ENCODE measurements at regions not wholly inside any gene's neighbourhood (a gene's known extent, or its start where the extent isn't known, plus 50 kb on each side); places are given as distances from the start of the nearest gene placed in this dataset.
"Not testable (repeated sequence)": the region's sequence is repeated elsewhere in the genome, so short reads cannot be mapped to it uniquely, and the experiment has no call there.

DNA sequence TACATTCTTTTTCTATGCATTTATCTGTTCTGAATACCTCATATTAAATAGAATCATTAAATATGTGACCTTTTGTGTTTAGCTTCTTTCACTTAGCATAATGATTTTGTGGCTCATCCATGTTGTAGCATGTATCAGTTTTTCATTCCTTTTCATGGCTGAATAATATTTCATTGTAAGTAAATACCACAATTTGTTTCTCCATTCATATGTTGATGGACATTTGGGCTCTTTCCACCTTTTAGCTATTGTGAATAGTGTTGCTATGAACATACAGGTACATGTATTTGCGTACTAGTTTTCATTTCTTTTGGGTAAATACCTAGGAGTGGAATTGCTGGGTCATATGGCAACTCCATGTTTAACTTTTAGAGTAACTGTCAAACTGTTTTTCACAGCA is 85.1 kb downstream of the GNL3L start:
- DNase-seq (ENCODE audit: low spot score): no peak
- Mint-ChIP-seq H3K27me3 (ENCODE audit: low read depth) (no peaks in the 10 kb centered on the region), H3K4me1 (ENCODE audit: low read depth) (no peaks in the 10 kb centered on the region), H3K36me3 (ENCODE audit: low read depth) (peaks cover 7% of the 10 kb centered on the region), H3K9me3 (peaks cover 30% of the 10 kb centered on the region), H3K4me3 (no peak overlapping the region), H3K27ac (no peak overlapping the region)

DNA sequence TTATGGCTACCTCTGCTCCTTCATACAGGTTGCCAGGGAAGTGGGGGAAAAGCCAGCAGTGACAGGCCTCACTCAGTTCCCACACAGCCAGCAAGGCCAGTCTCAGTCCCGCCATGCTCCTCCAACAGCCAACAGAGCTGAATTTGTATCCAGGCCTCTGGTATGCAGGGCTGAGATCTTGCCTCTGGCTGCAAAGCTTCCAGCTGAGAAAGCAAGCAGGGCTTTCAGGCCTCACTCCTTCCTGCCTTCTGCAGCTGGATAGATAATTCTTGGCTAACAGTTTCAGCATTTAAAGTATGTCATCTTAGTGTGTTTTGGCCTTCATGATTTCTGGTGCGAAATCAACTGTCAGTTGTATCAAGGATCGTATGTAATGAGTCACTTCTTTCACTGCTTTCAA is 103.6 kb downstream of the GNL3L start:
- peaks cover 26% of the 10 kb centered on the region for H3K9me3 Mint-ChIP-seq
- H3K4me3 Mint-ChIP-seq: no peak overlapping the region

DNA sequence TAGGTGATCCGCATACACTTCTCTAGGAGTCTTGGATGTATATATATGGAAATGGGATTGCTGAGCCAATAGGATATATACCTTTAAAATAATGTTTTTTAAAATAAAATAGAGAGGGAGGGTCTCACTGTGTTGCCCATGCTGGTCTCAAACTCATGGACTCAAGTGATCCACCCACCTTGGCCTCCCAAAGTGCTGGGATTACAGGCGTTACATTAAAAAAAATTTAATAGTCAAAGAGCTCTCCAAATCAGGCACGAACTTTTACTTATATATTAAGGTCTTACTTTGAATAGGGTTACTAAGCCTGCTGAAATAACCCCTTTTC is 109.0 kb downstream of the GNL3L start:
- Mint-ChIP-seq H3K4me3 (peak overlapping the region; percentile 93), H3K4me1 (ENCODE audit: low read depth) (peaks cover 6% of the 10 kb centered on the region), H3K27me3 (ENCODE audit: low read depth) (no peaks in the 10 kb centered on the region), H3K27ac (peak overlapping the region; percentile 98), H3K9me3 (peaks cover 8% of the 10 kb centered on the region), H3K36me3 (ENCODE audit: low read depth) (peaks cover 6% of the 10 kb centered on the region)
- no peak for DNase-seq (ENCODE audit: low spot score)

More for the DNA sequence above, 103.6 kb downstream of the GNL3L start:
- no peak for DNase-seq (ENCODE audit: low spot score)
- Mint-ChIP-seq H3K36me3 (ENCODE audit: low read depth) (peaks cover 10% of the 10 kb centered on the region), H3K27me3 (ENCODE audit: low read depth) (no peaks in the 10 kb centered on the region), H3K27ac (no peak overlapping the region), H3K4me1 (ENCODE audit: low read depth) (peaks cover under 1% of the 10 kb centered on the region)

DNA sequence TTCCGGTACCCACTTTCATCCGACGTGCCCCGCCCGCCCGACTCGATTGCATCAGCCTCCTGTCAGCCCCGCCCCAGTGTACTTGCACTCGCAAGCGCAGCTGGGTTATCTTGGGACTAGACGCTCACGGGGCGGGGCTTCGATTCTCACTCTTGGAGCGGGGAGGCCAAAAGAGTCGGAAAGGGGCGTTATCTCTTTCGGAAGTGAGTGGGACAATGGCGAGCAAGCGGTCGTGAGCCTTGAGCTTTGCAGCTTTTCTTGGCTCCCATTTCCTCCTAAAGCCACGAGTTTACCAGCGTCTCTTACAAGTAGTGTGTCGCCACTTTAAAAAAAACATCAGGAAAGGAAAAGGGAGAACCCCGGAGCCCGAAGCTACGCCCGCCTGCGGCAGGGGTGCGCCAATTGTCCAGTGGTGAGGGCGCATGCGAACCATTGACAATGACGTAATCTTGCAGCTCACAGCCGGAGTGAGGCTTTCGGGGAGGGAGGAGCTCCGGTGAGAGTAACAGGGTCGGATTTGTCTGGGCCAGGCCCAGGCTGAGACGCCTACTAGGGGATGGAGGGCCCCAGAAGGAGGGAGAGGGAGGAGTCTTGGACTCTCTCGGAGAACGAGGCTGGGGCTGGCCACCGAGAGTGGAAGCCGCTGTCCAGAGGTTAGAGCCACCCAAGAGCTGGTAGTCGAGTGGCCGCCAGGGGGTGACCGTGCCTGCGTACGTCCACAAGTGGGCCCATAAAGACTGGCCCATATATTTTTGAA is 109.5 kb downstream of the GNL3L start:
- peaks cover 6% of the 10 kb centered on the region for H3K4me1 Mint-ChIP-seq (ENCODE audit: low read depth)
- H3K36me3 Mint-ChIP-seq (ENCODE audit: low read depth): peaks cover 6% of the 10 kb centered on the region
- H3K27ac Mint-ChIP-seq: peak overlapping the region; percentile 98
- peaks cover 8% of the 10 kb centered on the region for H3K9me3 Mint-ChIP-seq
- DNase-seq (ENCODE audit: low spot score): peak; percentile 88
- H3K4me3 Mint-ChIP-seq: peak overlapping the region; percentile 93
- no peaks in the 10 kb centered on the region for H3K27me3 Mint-ChIP-seq (ENCODE audit: low read depth)

DNA sequence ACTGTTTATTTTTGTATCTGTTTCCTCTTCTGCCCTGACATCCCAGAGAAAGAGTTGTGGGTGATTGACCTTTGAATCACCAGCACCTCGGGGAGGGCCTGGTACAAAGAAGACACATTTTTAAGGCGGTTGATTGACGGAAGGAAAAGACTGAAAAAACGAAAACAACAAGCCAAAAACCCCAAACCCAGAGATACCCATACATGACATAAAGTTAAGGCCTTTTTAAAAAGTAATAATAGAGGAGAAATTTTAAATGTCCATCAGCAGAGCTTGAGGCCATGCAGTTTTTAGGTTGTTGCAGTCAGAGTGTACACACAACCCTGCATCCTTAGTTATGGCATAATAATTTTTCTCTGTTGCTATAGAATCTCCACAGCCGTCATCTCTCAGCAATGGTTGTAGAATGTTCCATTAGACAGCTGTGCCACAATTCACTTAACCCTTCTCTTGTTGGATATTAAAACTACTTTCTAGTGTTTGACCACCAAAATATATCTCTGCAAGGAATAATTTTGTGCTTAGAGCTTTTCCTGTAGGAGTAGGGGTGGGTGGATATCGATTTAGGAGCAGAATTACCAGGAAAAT is 110.2 kb downstream of the GNL3L start:
- H3K9me3 Mint-ChIP-seq: peaks cover 4% of the 10 kb centered on the region
- no peaks in the 10 kb centered on the region for H3K27me3 Mint-ChIP-seq (ENCODE audit: low read depth)

DNA sequence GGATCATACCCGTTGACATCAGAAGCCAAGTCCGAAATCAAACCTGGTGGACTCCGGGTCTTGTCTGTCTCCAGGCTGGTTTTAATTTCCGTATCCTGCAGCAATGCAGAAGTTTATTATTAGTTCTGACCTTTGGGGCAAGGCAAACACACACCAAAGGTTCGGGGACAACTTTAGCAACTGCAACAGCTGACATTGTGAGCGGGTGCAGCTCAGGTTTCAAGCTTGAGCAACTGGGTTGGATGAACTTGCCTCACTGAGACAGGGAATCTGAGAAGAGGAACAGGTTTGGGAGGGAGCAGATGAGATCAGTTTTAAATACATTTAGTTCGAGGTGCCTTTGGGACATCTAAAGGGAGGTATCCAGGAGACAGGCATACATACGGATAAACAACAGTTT is 110.7 kb downstream of the GNL3L start:
- Mint-ChIP-seq H3K9me3 (no peaks in the 10 kb centered on the region), H3K4me3 (no peak overlapping the region), H3K27me3 (ENCODE audit: low read depth) (no peaks in the 10 kb centered on the region), H3K27ac (no peak overlapping the region), H3K36me3 (ENCODE audit: low read depth) (peaks cover 2% of the 10 kb centered on the region), H3K4me1 (ENCODE audit: low read depth) (peaks cover 6% of the 10 kb centered on the region)
- no peak for DNase-seq (ENCODE audit: low spot score)

More for the DNA sequence above, 110.2 kb downstream of the GNL3L start:
- Mint-ChIP-seq H3K4me3 (peak overlapping the region; percentile 93), H3K4me1 (ENCODE audit: low read depth) (peaks cover 6% of the 10 kb centered on the region), H3K27ac (peak overlapping the region; percentile 98), H3K36me3 (ENCODE audit: low read depth) (peaks cover 3% of the 10 kb centered on the region)
- DNase-seq (ENCODE audit: low spot score): no peak

DNA sequence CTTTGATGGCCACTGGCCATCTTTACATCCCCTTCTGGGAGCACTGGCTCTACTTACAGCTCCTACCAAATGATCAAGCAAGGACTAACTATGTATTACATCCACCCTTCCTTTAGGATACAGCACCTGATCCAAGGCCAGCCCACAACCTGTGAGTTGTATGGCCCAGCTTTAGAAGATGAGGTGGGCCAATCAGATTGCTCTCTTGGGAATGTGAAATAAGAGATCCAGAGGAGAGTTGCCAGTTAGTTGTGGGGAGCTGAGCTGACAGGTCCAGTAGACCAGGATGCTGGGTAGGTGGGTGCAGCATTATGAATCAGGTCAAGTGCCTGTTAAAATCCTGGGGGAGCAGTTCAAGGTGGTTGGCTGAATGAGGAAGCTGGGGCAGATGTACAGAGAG is 111.5 kb downstream of the GNL3L start:
- H3K36me3 Mint-ChIP-seq (ENCODE audit: low read depth): no peaks in the 10 kb centered on the region
- DNase-seq (ENCODE audit: low spot score): no peak
- no peak overlapping the region for H3K4me3 Mint-ChIP-seq
- H3K27ac Mint-ChIP-seq: no peak overlapping the region
- no peaks in the 10 kb centered on the region for H3K9me3 Mint-ChIP-seq
- peaks cover 6% of the 10 kb centered on the region for H3K4me1 Mint-ChIP-seq (ENCODE audit: low read depth)
- H3K27me3 Mint-ChIP-seq (ENCODE audit: low read depth): no peaks in the 10 kb centered on the region

DNA sequence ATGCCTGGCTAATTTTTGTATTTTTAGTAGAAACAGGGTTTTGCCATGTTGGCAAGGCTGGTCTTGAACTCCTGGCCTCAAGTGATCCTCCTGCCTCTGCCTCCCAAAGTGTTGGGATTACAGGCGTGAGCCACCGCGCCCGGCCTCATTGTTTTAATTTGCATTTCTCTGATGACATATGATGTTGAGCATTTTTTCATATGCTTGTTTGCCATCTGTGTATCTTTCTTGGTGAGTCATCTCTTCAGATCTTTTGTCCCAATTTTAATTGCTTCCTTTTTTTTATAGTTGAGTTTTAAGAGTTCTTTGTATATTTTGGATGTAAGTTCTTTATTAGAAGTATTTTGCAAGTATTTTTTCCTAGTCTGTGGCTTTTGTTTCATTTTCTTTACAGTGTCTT is 117.6 kb downstream of the GNL3L start:
- not testable (repeated sequence) for DNase-seq (ENCODE audit: low spot score); H3K27ac Mint-ChIP-seq

DNA sequence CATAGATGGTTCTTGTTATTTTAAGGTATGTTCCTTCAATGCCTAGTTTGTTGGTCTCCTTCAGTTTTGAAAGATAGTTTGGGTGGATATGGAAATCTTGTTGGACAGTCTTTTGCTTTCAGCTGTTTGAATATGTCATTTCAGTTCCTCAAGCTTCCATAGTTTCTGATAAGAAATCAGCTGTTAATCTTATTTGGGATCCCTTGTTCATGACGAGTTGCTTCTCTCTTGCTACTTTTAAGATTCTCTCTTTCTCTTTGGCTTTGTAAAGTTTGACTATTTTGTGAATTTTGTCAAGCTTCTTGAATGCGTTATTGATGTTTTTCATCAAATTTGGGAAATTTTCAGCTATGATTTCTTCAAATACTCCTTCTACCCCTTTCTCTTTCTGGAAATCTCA is 129.5 kb downstream of the GNL3L start:
- Mint-ChIP-seq H3K4me1 (ENCODE audit: low read depth) (no peaks in the 10 kb centered on the region), H3K9me3 (peaks cover 4% of the 10 kb centered on the region), H3K27me3 (ENCODE audit: low read depth) (no peaks in the 10 kb centered on the region), H3K36me3 (ENCODE audit: low read depth) (no peaks in the 10 kb centered on the region), H3K4me3 (no peak overlapping the region), H3K27ac (no peak overlapping the region)
- DNase-seq (ENCODE audit: low spot score): no peak

More for the DNA sequence above, 117.6 kb downstream of the GNL3L start:
- not testable (repeated sequence) for H3K4me3 Mint-ChIP-seq; H3K9me3 Mint-ChIP-seq; H3K4me1 Mint-ChIP-seq (ENCODE audit: low read depth); H3K27me3 Mint-ChIP-seq (ENCODE audit: low read depth); H3K36me3 Mint-ChIP-seq (ENCODE audit: low read depth)

DNA sequence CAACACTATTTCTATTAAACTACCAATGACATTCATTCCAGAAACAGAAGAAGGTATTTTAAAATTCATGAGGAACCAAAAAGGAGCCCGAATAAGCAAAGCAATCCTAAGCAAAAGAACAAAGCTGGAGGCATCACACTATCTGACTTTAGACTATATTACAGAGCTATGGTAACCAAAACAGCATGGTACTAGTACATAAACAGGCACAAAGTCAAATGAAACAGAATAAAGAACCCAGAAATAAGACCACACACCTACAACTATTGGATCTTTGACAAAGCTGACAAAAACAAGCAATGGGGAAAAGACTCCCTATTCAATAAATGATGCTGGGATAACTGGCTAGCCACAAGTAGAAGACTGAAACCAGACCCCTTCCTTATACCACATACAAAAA is 122.3 kb downstream of the ITIH6 start:
- no peak overlapping the region for H3K27ac Mint-ChIP-seq
- DNase-seq (ENCODE audit: low spot score): no peak
- H3K4me1 Mint-ChIP-seq (ENCODE audit: low read depth): no peaks in the 10 kb centered on the region
- peaks cover 12% of the 10 kb centered on the region for H3K9me3 Mint-ChIP-seq
- no peaks in the 10 kb centered on the region for H3K36me3 Mint-ChIP-seq (ENCODE audit: low read depth)
- no peaks in the 10 kb centered on the region for H3K27me3 Mint-ChIP-seq (ENCODE audit: low read depth)
- no peak overlapping the region for H3K4me3 Mint-ChIP-seq

DNA sequence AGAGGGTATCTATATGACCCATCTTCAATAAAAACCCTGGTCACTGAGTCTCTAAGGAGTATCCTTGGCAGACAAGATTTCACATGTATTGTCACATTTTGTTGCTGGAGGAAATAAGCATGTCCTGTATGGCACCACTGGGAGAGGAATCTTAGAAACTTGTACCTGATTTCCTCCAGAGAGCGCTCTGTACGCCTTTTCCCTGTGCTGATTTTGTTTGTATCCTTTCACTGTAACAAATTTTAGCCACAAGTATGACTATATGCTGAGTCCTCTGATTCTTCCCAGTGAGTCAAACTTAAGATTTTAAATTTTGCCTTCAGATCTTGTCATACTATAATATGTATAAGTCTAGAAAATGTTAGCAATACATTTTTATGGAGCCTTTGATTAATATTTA is 102.8 kb downstream of the ITIH6 start:
- H3K9me3 Mint-ChIP-seq: no peaks in the 10 kb centered on the region
- H3K4me3 Mint-ChIP-seq: no peak overlapping the region
- H3K27ac Mint-ChIP-seq: no peak overlapping the region
- H3K4me1 Mint-ChIP-seq (ENCODE audit: low read depth): no peaks in the 10 kb centered on the region
- DNase-seq (ENCODE audit: low spot score): no peak
- H3K36me3 Mint-ChIP-seq (ENCODE audit: low read depth): no peaks in the 10 kb centered on the region
- H3K27me3 Mint-ChIP-seq (ENCODE audit: low read depth): no peaks in the 10 kb centered on the region

DNA sequence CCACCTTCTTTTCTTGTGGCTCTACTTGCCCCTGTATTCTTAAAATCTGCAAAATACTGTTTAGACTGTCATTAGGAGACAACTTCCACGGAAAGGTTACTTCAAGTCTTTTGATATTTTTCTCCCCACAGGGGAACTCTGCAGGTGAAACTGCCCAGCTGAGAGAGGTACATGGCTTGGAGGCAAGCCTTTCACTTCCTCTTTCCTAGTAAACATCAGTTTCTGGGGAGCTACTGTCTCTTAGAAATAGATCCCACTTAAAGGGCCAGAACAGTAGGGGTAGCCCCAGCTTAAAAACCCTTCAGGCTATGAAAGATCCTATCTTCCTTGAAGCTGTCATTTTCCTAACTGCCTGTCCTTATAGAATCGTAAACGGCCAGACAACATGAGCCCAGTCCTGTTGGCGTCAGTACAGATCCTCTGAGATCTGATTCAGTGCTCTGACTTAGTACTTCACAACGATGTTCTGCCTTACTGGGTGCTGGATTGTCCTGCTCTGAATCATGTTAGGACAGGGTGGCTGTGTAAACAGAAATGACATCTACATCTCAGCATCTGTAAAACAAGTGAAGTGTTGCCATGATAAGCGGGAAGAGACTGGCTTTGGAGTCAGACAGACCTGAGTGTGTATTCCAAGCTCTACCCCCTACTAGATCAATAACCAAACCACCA is 102.1 kb downstream of the ITIH6 start:
- Mint-ChIP-seq H3K27ac (no peak overlapping the region), H3K36me3 (ENCODE audit: low read depth) (no peaks in the 10 kb centered on the region), H3K4me3 (no peak overlapping the region), H3K9me3 (no peaks in the 10 kb centered on the region), H3K4me1 (ENCODE audit: low read depth) (no peaks in the 10 kb centered on the region), H3K27me3 (ENCODE audit: low read depth) (no peaks in the 10 kb centered on the region)
- DNase-seq (ENCODE audit: low spot score): no peak

Measured in T-helper 2 cell treated with Interferon-gamma antibody and Interleukin-4, amounts not matched to agents 5 μg/mL and 100 μg/mL, for 36 hours (primary cell).